KMS-11 (cell line): ENCODE measurements at regions not wholly inside any gene's neighbourhood (a gene's known extent, or its start where the extent isn't known, plus 50 kb on each side); places are given as distances from the start of the nearest gene placed in this dataset.

Experiments used
- H2AFZ ChIP-seq: fragments of 200-600 bp; sonication (generic); 2 replicates; pipeline ENCODE4 v1.6.1; 2016; ENCODE audit warnings: antibody characterized with exemption, mixed run types, low read depth
- H3K27ac ChIP-seq: fragments of 200-600 bp; sonication (generic); 2 replicates; pipeline ENCODE4 v1.6.1; 2016; ENCODE audit warnings: mild to moderate bottlenecking, mixed run types
- H3K27me3 ChIP-seq: fragments of 200-600 bp; sonication (generic); 2 replicates; pipeline ENCODE4 v1.6.1; 2017; ENCODE audit warnings: mild to moderate bottlenecking, low read depth, mixed run types, moderate library complexity; ENCODE audit not compliant: insufficient read depth
- H3K36me3 ChIP-seq: fragments of 200-600 bp; sonication (generic); 2 replicates; pipeline ENCODE4 v1.6.1; 2017; ENCODE audit warnings: mild to moderate bottlenecking, mixed run types; ENCODE audit not compliant: insufficient read depth
- H3K4me1 ChIP-seq: fragments of 200-600 bp; sonication (generic); 2 replicates; pipeline ENCODE4 v1.6.1; 2016; ENCODE audit warnings: mild to moderate bottlenecking, low read depth, mixed run types; ENCODE audit not compliant: poor library complexity, severe bottlenecking
- H3K4me2 ChIP-seq: fragments of 200-600 bp; sonication (generic); 2 replicates; pipeline ENCODE4 v1.7.0; 2016; ENCODE audit warnings: mild to moderate bottlenecking, mixed run types
- H3K4me3 ChIP-seq: fragments of 200-600 bp; sonication (generic); IDR thresholded peaks from 2 replicates; pipeline ENCODE4 v1.6.1; 2017; ENCODE audit warnings: low read depth, low read length, mixed read lengths; ENCODE audit not compliant: insufficient read depth
- H3K79me2 ChIP-seq: fragments of 200-600 bp; sonication (generic); 2 replicates; pipeline ENCODE4 v1.6.1; 2016; ENCODE audit warnings: low read depth, mixed run types; ENCODE audit not compliant: insufficient read depth
- H3K9ac ChIP-seq: fragments of 200-600 bp; sonication (generic); 2 replicates; pipeline ENCODE4 v1.6.1; 2016; ENCODE audit warnings: mild to moderate bottlenecking, mixed run types
- H4K20me1 ChIP-seq: fragments of 200-600 bp; sonication (generic); 2 replicates; pipeline ENCODE4 v1.6.1; 2016; ENCODE audit warnings: mild to moderate bottlenecking, mixed run types; ENCODE audit not compliant: insufficient read depth
- TF ChIP-seq, protein P1 (sequence below): fragments of 200-600 bp; sonication (generic); conservative IDR thresholded peaks from 2 replicates; pipeline ENCODE4 v1.6.1; 2017; ENCODE audit warnings: low read depth, mild to moderate bottlenecking, antibody characterized with exemption, low read length, moderate library complexity, mixed read lengths

DNA sequence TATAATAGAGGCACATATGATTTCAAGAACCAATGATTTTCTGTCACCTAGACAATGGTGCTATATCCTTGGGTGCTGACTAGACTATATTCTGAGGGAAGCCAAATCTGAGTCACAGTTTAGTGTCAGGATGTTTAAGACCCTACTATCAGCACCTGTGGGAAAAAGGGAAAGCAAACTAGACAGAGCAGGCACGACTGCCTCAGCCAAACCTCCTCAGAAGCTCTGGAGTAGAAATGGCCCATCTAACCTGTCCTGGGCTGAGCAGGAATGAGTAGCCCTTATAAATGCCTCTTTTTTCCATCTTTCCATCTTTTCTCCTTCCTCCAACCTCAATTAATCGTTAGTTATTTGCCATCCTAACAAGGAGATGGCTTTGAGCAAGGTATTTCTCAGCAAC lies 80.4 kb upstream of the TECRL start:
- Histone ChIP-seq H3K9ac (no peak overlapping the region), H3K79me2 (no peaks in the 10 kb centered on the region), H4K20me1 (no peaks in the 10 kb centered on the region), H3K4me1 (no peaks in the 10 kb centered on the region), H3K27ac (no peak overlapping the region), H3K36me3 (no peaks in the 10 kb centered on the region), H3K4me3 (no peak overlapping the region), H3K27me3 (no peaks in the 10 kb centered on the region), H3K4me2 (no peak overlapping the region), H2AFZ (no peak overlapping the region)
- TF ChIP-seq, protein P1, sequence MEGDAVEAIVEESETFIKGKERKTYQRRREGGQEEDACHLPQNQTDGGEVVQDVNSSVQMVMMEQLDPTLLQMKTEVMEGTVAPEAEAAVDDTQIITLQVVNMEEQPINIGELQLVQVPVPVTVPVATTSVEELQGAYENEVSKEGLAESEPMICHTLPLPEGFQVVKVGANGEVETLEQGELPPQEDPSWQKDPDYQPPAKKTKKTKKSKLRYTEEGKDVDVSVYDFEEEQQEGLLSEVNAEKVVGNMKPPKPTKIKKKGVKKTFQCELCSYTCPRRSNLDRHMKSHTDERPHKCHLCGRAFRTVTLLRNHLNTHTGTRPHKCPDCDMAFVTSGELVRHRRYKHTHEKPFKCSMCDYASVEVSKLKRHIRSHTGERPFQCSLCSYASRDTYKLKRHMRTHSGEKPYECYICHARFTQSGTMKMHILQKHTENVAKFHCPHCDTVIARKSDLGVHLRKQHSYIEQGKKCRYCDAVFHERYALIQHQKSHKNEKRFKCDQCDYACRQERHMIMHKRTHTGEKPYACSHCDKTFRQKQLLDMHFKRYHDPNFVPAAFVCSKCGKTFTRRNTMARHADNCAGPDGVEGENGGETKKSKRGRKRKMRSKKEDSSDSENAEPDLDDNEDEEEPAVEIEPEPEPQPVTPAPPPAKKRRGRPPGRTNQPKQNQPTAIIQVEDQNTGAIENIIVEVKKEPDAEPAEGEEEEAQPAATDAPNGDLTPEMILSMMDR: no peak

DNA sequence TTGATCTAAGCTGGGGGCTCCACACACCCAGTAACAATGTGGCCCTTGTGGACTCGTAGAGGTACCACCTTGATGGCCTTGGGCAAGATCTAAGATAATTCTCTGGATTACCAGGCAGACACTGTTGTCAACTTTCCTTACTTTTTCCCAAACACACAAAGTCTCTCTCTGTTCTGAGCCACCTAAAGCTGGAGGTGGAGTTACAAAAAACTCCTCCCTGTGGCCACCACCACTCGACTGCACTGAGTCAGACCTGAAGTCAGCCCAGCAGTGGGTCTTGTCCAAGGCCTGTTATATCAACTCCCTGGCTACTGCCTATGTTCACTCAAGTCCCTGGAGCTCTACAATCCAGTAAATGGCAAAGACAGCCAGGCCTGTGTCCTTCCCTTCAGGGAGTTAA lies 70.1 kb upstream of the TECRL start:
- H3K27me3 ChIP-seq: no peaks in the 10 kb centered on the region
- H3K4me1 ChIP-seq: no peaks in the 10 kb centered on the region
- H3K36me3 ChIP-seq: no peaks in the 10 kb centered on the region
- no peak overlapping the region for H3K9ac ChIP-seq
- H3K27ac ChIP-seq: no peak overlapping the region
- H3K4me2 ChIP-seq: no peak overlapping the region
- TF ChIP-seq, protein P1: no peak
- H3K79me2 ChIP-seq: no peaks in the 10 kb centered on the region
- no peak overlapping the region for H2AFZ ChIP-seq
- H3K4me3 ChIP-seq: no peak overlapping the region
- H4K20me1 ChIP-seq: no peaks in the 10 kb centered on the region

DNA sequence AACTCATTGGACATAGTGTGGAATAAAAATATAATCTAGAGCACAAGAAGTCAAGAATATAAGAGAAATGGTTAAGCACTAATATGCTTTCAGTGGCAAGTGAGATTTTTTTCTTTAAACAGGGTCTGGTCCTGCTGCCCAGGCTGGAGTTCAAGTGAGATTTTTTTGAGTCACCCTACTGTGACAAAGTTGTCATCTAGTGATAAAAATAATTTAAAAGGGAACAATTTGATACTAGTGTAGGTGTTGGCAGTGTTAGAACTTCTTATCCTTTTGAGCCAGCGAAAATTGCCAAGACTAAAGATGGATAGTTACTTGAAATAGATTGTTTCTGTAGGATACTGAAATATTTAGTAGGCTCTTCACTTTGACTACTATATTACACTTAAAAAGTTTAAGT lies 67.9 kb upstream of the TECRL start:
- TF ChIP-seq, protein P1: no peak
- no peak overlapping the region for H2AFZ ChIP-seq
- no peaks in the 10 kb centered on the region for H3K79me2 ChIP-seq
- no peak overlapping the region for H3K4me2 ChIP-seq
- no peaks in the 10 kb centered on the region for H4K20me1 ChIP-seq
- no peaks in the 10 kb centered on the region for H3K4me1 ChIP-seq
- no peaks in the 10 kb centered on the region for H3K36me3 ChIP-seq
- no peak overlapping the region for H3K27ac ChIP-seq
- no peak overlapping the region for H3K4me3 ChIP-seq
- no peak overlapping the region for H3K9ac ChIP-seq
- no peaks in the 10 kb centered on the region for H3K27me3 ChIP-seq

DNA sequence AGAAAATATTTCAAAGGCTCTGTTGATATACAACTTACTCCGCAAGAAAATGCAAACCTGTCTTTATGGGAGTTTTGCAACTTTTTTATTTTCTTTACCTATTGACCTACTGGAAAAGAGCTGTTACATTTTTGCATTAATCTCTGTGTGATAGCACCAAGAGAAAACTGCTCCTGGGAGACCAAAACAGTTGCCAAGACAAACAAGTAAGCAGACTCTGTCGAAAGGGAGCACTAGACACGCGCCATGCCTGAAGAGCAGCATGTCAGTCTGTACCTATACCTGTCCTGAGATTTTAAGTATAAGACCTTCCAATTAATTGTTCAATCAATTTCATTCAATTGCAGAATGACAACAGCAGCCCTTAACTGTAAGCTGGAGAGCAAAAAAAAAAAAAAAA lies 56.0 kb upstream of the TECRL start:
- no peak overlapping the region for H3K4me3 ChIP-seq
- H3K36me3 ChIP-seq: no peaks in the 10 kb centered on the region
- H3K79me2 ChIP-seq: no peaks in the 10 kb centered on the region
- no peak overlapping the region for H2AFZ ChIP-seq
- H3K4me1 ChIP-seq: no peaks in the 10 kb centered on the region
- H3K9ac ChIP-seq: no peak overlapping the region
- H3K27me3 ChIP-seq: no peaks in the 10 kb centered on the region
- H3K4me2 ChIP-seq: no peak overlapping the region
- TF ChIP-seq, protein P1: no peak
- H4K20me1 ChIP-seq: no peaks in the 10 kb centered on the region
- H3K27ac ChIP-seq: no peak overlapping the region

DNA sequence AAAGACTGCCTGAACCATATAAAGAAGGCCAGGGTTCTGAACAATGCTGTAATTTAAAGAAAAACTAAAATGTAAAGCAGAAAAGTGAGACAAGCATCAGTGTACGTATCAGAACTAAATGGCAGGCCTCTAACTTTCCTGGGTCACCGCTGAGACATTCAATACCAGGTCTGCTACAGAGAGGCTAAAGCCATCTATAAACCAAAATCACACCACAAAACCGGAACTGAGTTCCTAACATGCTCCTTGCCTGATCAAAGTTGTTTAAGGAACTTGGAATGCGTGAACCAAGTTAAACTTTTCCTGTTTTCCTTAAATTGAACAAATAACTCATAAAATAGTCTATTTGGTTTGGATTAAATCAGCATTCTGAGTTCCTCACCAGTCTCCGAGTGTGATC lies 55.3 kb upstream of the TECRL start:
- no peak overlapping the region for H3K27ac ChIP-seq
- no peaks in the 10 kb centered on the region for H3K36me3 ChIP-seq
- no peaks in the 10 kb centered on the region for H3K4me1 ChIP-seq
- no peaks in the 10 kb centered on the region for H3K27me3 ChIP-seq
- no peaks in the 10 kb centered on the region for H3K79me2 ChIP-seq
- no peaks in the 10 kb centered on the region for H4K20me1 ChIP-seq
- H3K9ac ChIP-seq: no peak overlapping the region
- no peak overlapping the region for H3K4me3 ChIP-seq
- TF ChIP-seq, protein P1: no peak
- no peak overlapping the region for H3K4me2 ChIP-seq
- H2AFZ ChIP-seq: no peak overlapping the region
